Panc1 (cell line): ENCODE measurements at regions not wholly inside any gene's neighbourhood (a gene's known extent, or its start where the extent isn't known, plus 50 kb on each side); places are given as distances from the start of the nearest gene placed in this dataset.

Source experiments
- CTCF ChIP-seq: fragments of 450-650 bp; IDR thresholded peaks from 2 replicates; pipeline ENCODE4 v1.5.1; 2017; ENCODE audit warnings: mild to moderate bottlenecking
- POLR2AphosphoS5 ChIP-seq: IDR thresholded peaks from 2 replicates; pipeline ENCODE4 v1.6.1; 2012; ENCODE audit warnings: mild to moderate bottlenecking, low read depth, low read length, moderate library complexity
- TF ChIP-seq, protein P1 (sequence below), 2 experiments: IDR thresholded peaks; 2 replicates each; pipeline ENCODE4 v1.6.1; 2011 to 2012; ENCODE audit warnings: low read depth in 2 of 2, control low read depth in 1 of 2, low read length in 1 of 2, mild to moderate bottlenecking in 1 of 2, moderate library complexity in 1 of 2; ENCODE audit not compliant: insufficient read depth in 1 of 2

- TF ChIP-seq CTCF (no peak), POLR2AphosphoS5 (no peak)
- TF ChIP-seq, protein P1, sequence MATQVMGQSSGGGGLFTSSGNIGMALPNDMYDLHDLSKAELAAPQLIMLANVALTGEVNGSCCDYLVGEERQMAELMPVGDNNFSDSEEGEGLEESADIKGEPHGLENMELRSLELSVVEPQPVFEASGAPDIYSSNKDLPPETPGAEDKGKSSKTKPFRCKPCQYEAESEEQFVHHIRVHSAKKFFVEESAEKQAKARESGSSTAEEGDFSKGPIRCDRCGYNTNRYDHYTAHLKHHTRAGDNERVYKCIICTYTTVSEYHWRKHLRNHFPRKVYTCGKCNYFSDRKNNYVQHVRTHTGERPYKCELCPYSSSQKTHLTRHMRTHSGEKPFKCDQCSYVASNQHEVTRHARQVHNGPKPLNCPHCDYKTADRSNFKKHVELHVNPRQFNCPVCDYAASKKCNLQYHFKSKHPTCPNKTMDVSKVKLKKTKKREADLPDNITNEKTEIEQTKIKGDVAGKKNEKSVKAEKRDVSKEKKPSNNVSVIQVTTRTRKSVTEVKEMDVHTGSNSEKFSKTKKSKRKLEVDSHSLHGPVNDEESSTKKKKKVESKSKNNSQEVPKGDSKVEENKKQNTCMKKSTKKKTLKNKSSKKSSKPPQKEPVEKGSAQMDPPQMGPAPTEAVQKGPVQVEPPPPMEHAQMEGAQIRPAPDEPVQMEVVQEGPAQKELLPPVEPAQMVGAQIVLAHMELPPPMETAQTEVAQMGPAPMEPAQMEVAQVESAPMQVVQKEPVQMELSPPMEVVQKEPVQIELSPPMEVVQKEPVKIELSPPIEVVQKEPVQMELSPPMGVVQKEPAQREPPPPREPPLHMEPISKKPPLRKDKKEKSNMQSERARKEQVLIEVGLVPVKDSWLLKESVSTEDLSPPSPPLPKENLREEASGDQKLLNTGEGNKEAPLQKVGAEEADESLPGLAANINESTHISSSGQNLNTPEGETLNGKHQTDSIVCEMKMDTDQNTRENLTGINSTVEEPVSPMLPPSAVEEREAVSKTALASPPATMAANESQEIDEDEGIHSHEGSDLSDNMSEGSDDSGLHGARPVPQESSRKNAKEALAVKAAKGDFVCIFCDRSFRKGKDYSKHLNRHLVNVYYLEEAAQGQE (IDR thresholded peaks at IDR 0.05; ENCODE audit: insufficient read depth in 1 of 2, low read depth in 2 of 2, low read length in 1 of 2), result no peak
These were observed 92.0 kb downstream of the DIRAS3 start for GRCh38 chr1:67958472-67958871.
